CD4-positive, alpha-beta T cell (primary cell): ENCODE measurements at regions not wholly inside any gene's neighbourhood (a gene's known extent, or its start where the extent isn't known, plus 50 kb on each side); places are given as distances from the start of the nearest gene placed in this dataset.

Source experiments
- ATAC-seq: fragments of 200-7000 bp; cut with Tn5 transposase; one replicate; pipeline ENCODE4 v1.10.0; 2022; ENCODE audit warnings: mild to moderate bottlenecking; ENCODE audit not compliant: poor library complexity
- CTCF ChIA-PET: fragments of 350-600 bp; sonication (Branson Sonifier 250); formaldehyde crosslinking; loops from one replicate; lab custom pipeline; 2021; ENCODE audit warnings: antibody characterized with exemption, inconsistent platforms; lab: Charles Lee
- POLR2A ChIA-PET: fragments of 350-600 bp; sonication (Branson Sonifier 250); formaldehyde crosslinking; loops from one replicate; lab custom pipeline; 2021; ENCODE audit warnings: antibody characterized with exemption, inconsistent platforms; lab: Charles Lee
- DNase-seq, 14 experiments: peaks; one replicate each; pipeline ENCODE4 v3.0.0-alpha.2; 2013 to 2020; ENCODE audit warnings: mixed read lengths in 2 of 14
- H3K27ac ChIP-seq, 2 donors: one replicate each; pipeline versions ENCODE4 v1.5.1 to v1.7.0; 2013; ENCODE audit warnings: low read length in 2 of 2, low read depth in 1 of 2, mild to moderate bottlenecking in 1 of 2
- H3K27me3 ChIP-seq, 2 experiments: 1 replicate in 1 of 2; 2 replicates in 1 of 2; pipeline versions ENCODE4 v1.6.1 to v1.7.0; 2013; ENCODE audit warnings: low read length in 2 of 2, control low read depth in 1 of 2, mild to moderate bottlenecking in 1 of 2, moderate library complexity in 1 of 2; ENCODE audit not compliant: insufficient read depth in 2 of 2, control insufficient read depth in 1 of 2
- H3K36me3 ChIP-seq: one replicate; pipeline ENCODE4 v1.6.1; 2013; ENCODE audit warnings: low read length, control low read depth; ENCODE audit not compliant: insufficient read depth
- H3K4me1 ChIP-seq: one replicate; pipeline ENCODE4 v1.6.1; 2013; ENCODE audit warnings: low read length, control low read depth; ENCODE audit not compliant: insufficient read depth
- H3K4me3 ChIP-seq: one replicate; pipeline ENCODE4 v1.5.1; 2013; ENCODE audit warnings: mild to moderate bottlenecking, low read length, moderate library complexity
- H3K9me3 ChIP-seq, 2 experiments: 1 replicate in 1 of 2; 2 replicates in 1 of 2; pipeline versions ENCODE4 v1.6.1 to v1.7.0; 2013; ENCODE audit warnings: low read length in 2 of 2, mild to moderate bottlenecking in 2 of 2, control low read depth in 1 of 2, moderate library complexity in 1 of 2; ENCODE audit not compliant: control insufficient read depth in 1 of 2, insufficient read depth in 1 of 2
- H3K27ac Mint-ChIP-seq: one replicate; pipeline ENCODE4 v1.8.0; 2020; ENCODE audit warnings: mixed read lengths
- H3K27me3 Mint-ChIP-seq: one replicate; pipeline ENCODE4 v1.8.0; 2021; ENCODE audit warnings: mixed read lengths
- H3K36me3 Mint-ChIP-seq: one replicate; pipeline ENCODE4 v1.8.0; 2021; ENCODE audit warnings: low read depth, mixed read lengths
- H3K4me1 Mint-ChIP-seq: one replicate; pipeline ENCODE4 v1.8.0; 2021; ENCODE audit warnings: low read depth, mixed read lengths
- H3K4me3 Mint-ChIP-seq: one replicate; pipeline ENCODE4 v1.8.0; 2020; ENCODE audit warnings: mild to moderate bottlenecking, mixed read lengths
- H3K9me3 Mint-ChIP-seq: one replicate; pipeline ENCODE4 v1.8.0; 2020; ENCODE audit warnings: mixed read lengths
- CTCF ChIP-seq: fragments of 200-600 bp; IDR thresholded peaks from one replicate; pipeline ENCODE4 v1.8.0; 2022; ENCODE audit warnings: antibody characterized with exemption, mild to moderate bottlenecking
- intact Hi-C, 2 experiments: fragments of 100-400 bp; cut with DNase I in 1 of 2; cut with micrococcal nuclease in 1 of 2; formaldehyde crosslinking; loops; one replicate each; pipeline versions ENCODE4 v1.15.1 to v1.9.0; 2023 to 2025; cut with DNase I, micrococcal nuclease

- no peak for ATAC-seq
- ChIA-PET CTCF (no interaction called here), POLR2A (no interaction called here)
- Mint-ChIP-seq H3K4me3 (no peak overlapping the region), H3K9me3 (peaks cover 16% of the 10 kb centered on the region), H3K27me3 (no peaks in the 10 kb centered on the region), H3K36me3 (no peaks in the 10 kb centered on the region), H3K4me1 (no peaks in the 10 kb centered on the region), H3K27ac (no peak overlapping the region)
- H3K4me1 ChIP-seq: no peaks in the 10 kb centered on the region
- no peak overlapping the region for H3K27ac ChIP-seq
- H3K36me3 ChIP-seq: no peaks in the 10 kb centered on the region
- TF ChIP-seq CTCF: no peak
- no peak for DNase-seq
- intact Hi-C loops: no loop called here
- no peaks in the 10 kb centered on the region for H3K27me3 ChIP-seq
- no peak overlapping the region for H3K4me3 ChIP-seq
- H3K9me3 ChIP-seq: peaks cover 0 to 5% of the 10 kb centered on the region in 2 experiments
Observed at GRCh38 chr4:161178310-161178709, 985.5 kb downstream of the FSTL5 start.

GRCh38 chr4:161172396-161173026 lies 991.3 kb downstream of the FSTL5 start:
- peaks cover 10% of the 10 kb centered on the region for H3K9me3 Mint-ChIP-seq
- no peak overlapping the region for H3K4me3 ChIP-seq
- no peaks in the 10 kb centered on the region for H3K4me1 ChIP-seq
- ChIA-PET POLR2A (no interaction called here), CTCF (no interaction called here)
- no peak overlapping the region for H3K27ac ChIP-seq
- ATAC-seq (no peak), DNase-seq (no peak)
- intact Hi-C loops: no loop called here
- no peak overlapping the region for H3K4me3 Mint-ChIP-seq
- H3K36me3 ChIP-seq: no peaks in the 10 kb centered on the region
- no peak overlapping the region for H3K27ac Mint-ChIP-seq
- H3K27me3 ChIP-seq: no peaks in the 10 kb centered on the region
- no peaks in the 10 kb centered on the region for H3K36me3 Mint-ChIP-seq
- H3K9me3 ChIP-seq: peaks cover 0 to 5% of the 10 kb centered on the region in 2 experiments
- no peaks in the 10 kb centered on the region for H3K4me1 Mint-ChIP-seq
- H3K27me3 Mint-ChIP-seq: no peaks in the 10 kb centered on the region
- no peak for TF ChIP-seq CTCF

- Mint-ChIP-seq H3K27ac (no peak overlapping the region), H3K4me3 (no peak overlapping the region), H3K27me3 (no peaks in the 10 kb centered on the region), H3K9me3 (peaks cover 7% of the 10 kb centered on the region), H3K36me3 (no peaks in the 10 kb centered on the region), H3K4me1 (no peaks in the 10 kb centered on the region)
- Histone ChIP-seq H3K4me1 (no peaks in the 10 kb centered on the region), H3K36me3 (no peaks in the 10 kb centered on the region), H3K4me3 (no peak overlapping the region), H3K27me3 (no peaks in the 10 kb centered on the region), H3K27ac (no peak overlapping the region), H3K9me3 (no peaks in the 10 kb centered on the region)
- no peak for TF ChIP-seq CTCF
- intact Hi-C loops: no loop called here
- no peak for ATAC-seq
- CTCF ChIA-PET: no interaction called here
- POLR2A ChIA-PET: no interaction called here
- DNase-seq: no peak
Observed at GRCh38 chr4:161167539-161167938, 996.3 kb downstream of the FSTL5 start.
